Activated naive CD4-positive, alpha-beta T cell treated with anti-CD3 and anti-CD28 coated beads, Interleukin-2, amount 50 U/mL, for 72 hours (primary cell): ENCODE measurements at regions not wholly inside any gene's neighbourhood (a gene's known extent, or its start where the extent isn't known, plus 50 kb on each side); places are given as distances from the start of the nearest gene placed in this dataset.

ENCODE experiments used
- ATAC-seq, 2 donors: fragments of 150-1000 bp; cut with Tn5 transposase; 2 replicates each; pipeline ENCODE4 v1.10.0; 2021; ENCODE audit warnings: mild to moderate bottlenecking in 2 of 2, moderate library complexity in 2 of 2
- DNase-seq, 2 donors: peaks; one replicate each; pipeline ENCODE4 v3.0.0; 2021 to 2022; ENCODE audit warnings: low spot score in 2 of 2
- H3K27ac Mint-ChIP-seq, 2 donors: one replicate each; pipeline ENCODE4 v1.8.0; 2022; ENCODE audit warnings: mild to moderate bottlenecking in 2 of 2, mixed read lengths in 2 of 2
- H3K36me3 Mint-ChIP-seq, 2 donors: one replicate each; pipeline ENCODE4 v1.8.0; 2022; ENCODE audit warnings: mixed read lengths in 2 of 2
- H3K9me3 Mint-ChIP-seq, 2 donors: one replicate each; pipeline ENCODE4 v1.8.0; 2022; ENCODE audit warnings: mixed read lengths in 2 of 2

DNA sequence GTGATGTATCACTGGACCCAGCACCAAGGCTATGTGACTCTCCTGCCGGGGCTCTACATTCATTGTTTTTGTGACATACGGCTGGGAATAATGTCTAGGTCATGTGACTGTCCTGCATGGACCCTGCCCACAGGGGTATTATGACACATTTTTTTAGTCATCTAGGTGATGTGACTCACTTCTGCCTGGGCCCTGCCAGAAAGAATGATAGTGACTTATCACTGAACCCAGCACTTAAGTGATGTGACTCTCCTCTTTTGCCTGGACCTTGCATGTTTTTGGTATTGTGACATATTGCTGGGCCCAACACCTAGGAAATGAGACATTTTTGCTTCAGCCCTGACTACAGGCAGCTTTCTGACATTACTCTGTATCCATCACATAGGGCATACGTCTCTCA is 51.1 kb upstream of the ZNF107 start:
- H3K9me3 Mint-ChIP-seq = peaks cover 0 to 3% of the 10 kb centered on the region in 2 donors
- no peak overlapping the region for H3K27ac Mint-ChIP-seq
- H3K36me3 Mint-ChIP-seq = peaks cover 0 to 8% of the 10 kb centered on the region in 2 donors
- ATAC-seq (peak; percentile 40 to 76), DNase-seq (no peak)

DNA sequence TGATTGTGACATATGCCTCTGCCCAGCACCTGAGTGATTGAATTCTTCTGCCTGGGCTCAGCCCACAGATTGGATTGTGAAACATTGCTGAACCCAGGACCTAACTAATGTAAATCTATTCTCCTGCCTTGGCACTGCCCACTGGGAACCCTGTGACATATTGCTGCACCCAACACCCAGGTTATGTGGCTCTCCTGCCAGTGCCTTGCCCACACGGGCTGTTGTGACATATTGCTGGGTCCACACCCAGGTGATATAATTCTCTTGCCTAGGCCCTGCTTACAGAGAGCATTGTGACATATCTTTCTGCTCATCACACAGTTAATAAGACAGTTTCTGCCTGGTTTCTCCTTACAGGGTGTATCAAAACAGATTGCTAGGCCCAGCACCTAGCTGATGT is 50.8 kb upstream of the ZNF680 start:
- no peak overlapping the region for H3K27ac Mint-ChIP-seq
- H3K9me3 Mint-ChIP-seq = no peaks in the 10 kb centered on the region
- H3K36me3 Mint-ChIP-seq = no peaks in the 10 kb centered on the region
- ATAC-seq (no peak), DNase-seq (no peak)
